Esophagus muscularis mucosa (tissue), 4 donors: ENCODE measurements at regions not wholly inside any gene's neighbourhood (a gene's known extent, or its start where the extent isn't known, plus 50 kb on each side); places are given as distances from the start of the nearest gene placed in this dataset.

Source experiments
- DNase-seq: peaks from one replicate; pipeline ENCODE4 v3.0.0-alpha.2; 2017; ENCODE audit errors: extremely low spot score
- H3K27ac ChIP-seq, 4 donors: fragments of 200-600 bp; sonication (generic); replicated peaks in 1 of 4; 1 replicate in 3 of 4; 2 replicates in 1 of 4; pipeline ENCODE4 v1.5.1; 2016 to 2019; ENCODE audit warnings: mild to moderate bottlenecking in 1 of 4
- H3K27me3 ChIP-seq, 4 donors: fragments of 200-600 bp; sonication (generic); one replicate each; pipeline versions ENCODE4 v1.5.1 to v1.6.0; 2016 to 2019
- H3K36me3 ChIP-seq, 4 donors: fragments of 200-600 bp; sonication (generic); one replicate each; pipeline ENCODE4 v1.5.1; 2016 to 2019
- H3K4me1 ChIP-seq, 4 donors: fragments of 200-600 bp; sonication (generic); one replicate each; pipeline ENCODE4 v1.5.1; 2016 to 2019
- H3K4me3 ChIP-seq, 4 donors: fragments of 200-600 bp; sonication (generic); 1 replicate in 2 of 4; 2 replicates in 2 of 4; pipeline ENCODE4 v1.5.1; 2016 to 2019; ENCODE audit warnings: mild to moderate bottlenecking in 4 of 4, moderate library complexity in 1 of 4
- H3K9me3 ChIP-seq, 4 donors: fragments of 200-600 bp; sonication (generic); 1 replicate in 3 of 4; 2 replicates in 1 of 4; pipeline ENCODE4 v1.5.1; 2016 to 2019
- EP300 ChIP-seq: sonication (generic); formaldehyde crosslinking; IDR thresholded peaks from one replicate; pipeline ENCODE4 v1.6.1; 2017; ENCODE audit warnings: antibody characterized with exemption
- POLR2A ChIP-seq: fragments of 450-650 bp; IDR thresholded peaks from one replicate; pipeline ENCODE4 v1.6.1; 2017; ENCODE audit warnings: antibody characterized with exemption, moderate library complexity, mild to moderate bottlenecking, low read depth
- POLR2AphosphoS5 ChIP-seq, 2 donors: sonication (generic); formaldehyde crosslinking; IDR thresholded peaks; one replicate each; pipeline ENCODE4 v1.6.1; 2017; ENCODE audit warnings: antibody characterized with exemption in 2 of 2
- WGBS: methylation state at CpG from one replicate; pipeline ENCODE4 v1.1.5; 2018; 5-methylcytosine and 5-hydroxymethylcytosine counted together
- intact Hi-C: fragments of 100-400 bp; cut with DNase I; formaldehyde crosslinking; loops from one replicate; pipeline ENCODE4 v1.15.1; 2023
- TF ChIP-seq, protein P1 (sequence below), 3 experiments: fragments of 200-600 bp in 2 of 3; fragments of 450-650 bp in 1 of 3; sonication (generic) in 2 of 3; IDR thresholded peaks; one replicate each; pipeline ENCODE4 v1.5.1; 2017 to 2019; ENCODE audit warnings: antibody characterized with exemption in 3 of 3, mild to moderate bottlenecking in 2 of 3, moderate library complexity in 1 of 3

GRCh38 chr10:7491230-7491629 lies 80.4 kb upstream of the SFMBT2 start:
- no peak for DNase-seq
- peaks cover 0 to 5% (median 0%) of the 10 kb centered on the region in 4 donors for H3K27me3 ChIP-seq
- peaks cover 0 to 11% (median 6%) of the 10 kb centered on the region in 4 donors for H3K4me1 ChIP-seq
- TF ChIP-seq EP300: no peak
- no peak for TF ChIP-seq POLR2AphosphoS5 (IDR thresholded peaks at IDR 0.05)
- TF ChIP-seq, protein P1, sequence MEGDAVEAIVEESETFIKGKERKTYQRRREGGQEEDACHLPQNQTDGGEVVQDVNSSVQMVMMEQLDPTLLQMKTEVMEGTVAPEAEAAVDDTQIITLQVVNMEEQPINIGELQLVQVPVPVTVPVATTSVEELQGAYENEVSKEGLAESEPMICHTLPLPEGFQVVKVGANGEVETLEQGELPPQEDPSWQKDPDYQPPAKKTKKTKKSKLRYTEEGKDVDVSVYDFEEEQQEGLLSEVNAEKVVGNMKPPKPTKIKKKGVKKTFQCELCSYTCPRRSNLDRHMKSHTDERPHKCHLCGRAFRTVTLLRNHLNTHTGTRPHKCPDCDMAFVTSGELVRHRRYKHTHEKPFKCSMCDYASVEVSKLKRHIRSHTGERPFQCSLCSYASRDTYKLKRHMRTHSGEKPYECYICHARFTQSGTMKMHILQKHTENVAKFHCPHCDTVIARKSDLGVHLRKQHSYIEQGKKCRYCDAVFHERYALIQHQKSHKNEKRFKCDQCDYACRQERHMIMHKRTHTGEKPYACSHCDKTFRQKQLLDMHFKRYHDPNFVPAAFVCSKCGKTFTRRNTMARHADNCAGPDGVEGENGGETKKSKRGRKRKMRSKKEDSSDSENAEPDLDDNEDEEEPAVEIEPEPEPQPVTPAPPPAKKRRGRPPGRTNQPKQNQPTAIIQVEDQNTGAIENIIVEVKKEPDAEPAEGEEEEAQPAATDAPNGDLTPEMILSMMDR (IDR thresholded peaks at IDR 0.05): no peak
- no peak for TF ChIP-seq POLR2A
- H3K4me3 ChIP-seq: no peak overlapping the region
- WGBS: 80% methylated on average over 8 of the region's 8 CpGs
- H3K9me3 ChIP-seq: peaks cover 0 to 3% (median 0%) of the 10 kb centered on the region in 4 donors
- no peak overlapping the region for H3K27ac ChIP-seq
- intact Hi-C loops: no loop called here
- H3K36me3 ChIP-seq: no peaks in the 10 kb centered on the region

DNA sequence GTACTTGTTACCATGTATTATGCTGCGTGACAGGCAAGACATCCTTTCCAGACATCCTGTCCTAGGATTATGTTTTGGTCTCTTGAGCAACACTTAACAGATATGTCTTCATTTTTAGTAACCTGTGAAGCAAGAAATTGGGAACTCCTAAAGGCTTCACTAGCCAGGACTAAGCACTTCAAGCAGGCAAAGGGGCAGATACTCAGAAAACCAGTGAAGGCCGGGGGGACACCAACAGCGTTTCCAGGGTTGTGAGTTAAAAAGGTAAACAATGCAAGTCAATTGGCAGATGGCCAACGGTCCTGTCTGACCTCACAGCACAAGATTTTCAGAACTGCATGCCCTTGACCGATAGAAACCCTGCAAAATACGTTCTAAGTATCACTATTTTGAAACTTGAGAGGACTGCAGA lies 77.6 kb upstream of the SFMBT2 start:
- Histone ChIP-seq H3K9me3 (peaks cover 0 to 3% (median 0%) of the 10 kb centered on the region in 4 donors), H3K4me3 (no peak overlapping the region), H3K36me3 (no peaks in the 10 kb centered on the region), H3K4me1 (peaks cover 3 to 19% (median 8%) of the 10 kb centered on the region in 4 donors), H3K27me3 (peaks cover 0 to 15% (median 4%) of the 10 kb centered on the region in 4 donors), H3K27ac (no peak overlapping the region)
- 33% methylated on average over 6 of the region's 6 CpGs for WGBS
- intact Hi-C loops: no loop called here
- DNase-seq: no peak
- TF ChIP-seq POLR2AphosphoS5 (IDR thresholded peaks at IDR 0.05): no peak
- no peak for TF ChIP-seq EP300
- TF ChIP-seq, protein P1 (IDR thresholded peaks at IDR 0.05): no peak
- TF ChIP-seq POLR2A: no peak

DNA sequence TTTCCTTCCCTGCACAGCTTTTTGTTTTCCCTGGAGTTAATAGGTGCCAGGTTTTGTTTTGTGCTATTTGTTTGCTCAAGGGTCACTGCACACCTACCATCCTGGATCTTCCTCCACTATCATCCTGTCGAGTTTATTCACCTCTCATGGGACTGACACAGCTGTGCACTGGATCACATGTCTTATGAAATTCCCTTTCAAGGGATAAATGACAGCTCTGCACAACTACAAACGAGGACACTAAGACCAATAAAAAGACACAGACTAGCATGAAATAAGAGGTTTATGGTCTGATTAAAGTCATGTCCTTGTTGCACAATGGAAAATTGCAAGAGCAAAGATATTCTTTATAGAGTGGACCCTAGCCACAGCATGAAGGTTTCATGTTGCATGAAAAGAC lies 76.7 kb upstream of the SFMBT2 start:
- TF ChIP-seq POLR2A (no peak), EP300 (no peak), POLR2AphosphoS5 (IDR thresholded peaks at IDR 0.05) (no peak)
- TF ChIP-seq, protein P1 (IDR thresholded peaks at IDR 0.05): no peak
- Histone ChIP-seq H3K4me3 (no peak overlapping the region), H3K27me3 (peaks cover 0 to 24% (median 4%) of the 10 kb centered on the region in 4 donors), H3K4me1 (peaks cover 3 to 19% (median 8%) of the 10 kb centered on the region in 4 donors), H3K27ac (no peak overlapping the region), H3K9me3 (peaks cover 0 to 3% (median 0%) of the 10 kb centered on the region in 4 donors), H3K36me3 (no peaks in the 10 kb centered on the region)
- intact Hi-C loops: no loop called here
- 49% methylated on average over 2 of the region's 2 CpGs for WGBS
- DNase-seq: no peak

GRCh38 chr10:7486528-7486927 lies 75.7 kb upstream of the SFMBT2 start:
- TF ChIP-seq EP300: no peak
- no peak for TF ChIP-seq POLR2A
- TF ChIP-seq POLR2AphosphoS5 (IDR thresholded peaks at IDR 0.05): no peak
- TF ChIP-seq, protein P1 (IDR thresholded peaks at IDR 0.05): no peak
- H3K27ac ChIP-seq: no peak overlapping the region
- no peak overlapping the region for H3K4me3 ChIP-seq
- intact Hi-C loops: no loop called here
- peaks cover 3 to 19% (median 8%) of the 10 kb centered on the region in 4 donors for H3K4me1 ChIP-seq
- DNase-seq: no peak
- H3K27me3 ChIP-seq: peaks cover 0 to 24% (median 4%) of the 10 kb centered on the region in 4 donors
- WGBS: 78% methylated on average over 6 of the region's 6 CpGs
- H3K9me3 ChIP-seq: peaks cover 0 to 3% (median 0%) of the 10 kb centered on the region in 4 donors
- no peaks in the 10 kb centered on the region for H3K36me3 ChIP-seq

DNA sequence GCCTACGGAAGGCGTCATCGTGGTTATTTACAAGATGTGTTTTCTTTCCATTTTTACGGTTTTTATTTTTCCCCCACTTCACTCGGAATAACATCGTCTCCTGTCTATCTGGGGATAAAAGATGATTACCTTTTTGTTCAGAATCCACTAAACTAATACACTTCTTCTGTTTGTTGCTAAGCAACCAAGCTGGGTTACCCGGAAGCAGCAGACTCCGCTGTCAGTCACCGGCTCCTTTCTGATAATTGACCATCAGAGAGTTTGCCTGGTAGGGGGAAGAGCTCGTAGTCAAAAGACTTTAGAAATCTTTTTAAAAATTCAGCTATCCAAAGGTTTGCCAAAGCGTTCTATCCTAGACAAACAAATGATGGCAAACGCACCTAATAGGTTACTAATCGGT lies 75.0 kb upstream of the SFMBT2 start:
- no peaks in the 10 kb centered on the region for H3K36me3 ChIP-seq
- no peak overlapping the region for H3K4me3 ChIP-seq
- TF ChIP-seq POLR2A (no peak), EP300 (no peak), POLR2AphosphoS5 (IDR thresholded peaks at IDR 0.05) (no peak)
- TF ChIP-seq, protein P1 (IDR thresholded peaks at IDR 0.05): no peak
- H3K9me3 ChIP-seq: no peaks in the 10 kb centered on the region
- H3K27ac ChIP-seq: no peak overlapping the region
- DNase-seq: no peak
- intact Hi-C loops: no loop called here
- H3K4me1 ChIP-seq: peaks cover 3 to 19% (median 8%) of the 10 kb centered on the region in 4 donors
- 85% methylated on average over 13 of the region's 13 CpGs for WGBS
- peaks cover 0 to 24% (median 4%) of the 10 kb centered on the region in 4 donors for H3K27me3 ChIP-seq
